ENCODE measurements at regions not wholly inside any gene's neighbourhood (a gene's known extent, or its start where the extent isn't known, plus 50 kb on each side); places are given as distances from the start of the nearest gene placed in this dataset.

- TF ChIP-seq TAF1 (IDR thresholded peaks at IDR 0.05; ENCODE audit: low read depth, low read length), result no peak
- TF ChIP-seq PAX5 (IDR thresholded peaks at IDR 0.05; ENCODE audit: insufficient read depth, low read length, severe bottlenecking), result no peak
- TF ChIP-seq POLR2A (IDR thresholded peaks at IDR 0.05; ENCODE audit: low read depth, low read length), result no peak
- TF ChIP-seq POLR2AphosphoS5 (IDR thresholded peaks at IDR 0.05; ENCODE audit: low read depth, low read length), result no peak
Observed at GRCh38 chr18:47501946-47502345, 250.5 kb upstream of the SKOR2 start.

All from GM12891 (cell line).